Activated T-helper 9 cell treated with anti-CD3 and anti-CD28 coated beads, Interleukin-2, amount 50 U/mL, for 16 hours (primary cell): ENCODE measurements at regions not wholly inside any gene's neighbourhood (a gene's known extent, or its start where the extent isn't known, plus 50 kb on each side); places are given as distances from the start of the nearest gene placed in this dataset.
"Not testable (repeated sequence)": the region's sequence is repeated elsewhere in the genome, so short reads cannot be mapped to it uniquely, and the experiment has no call there.

ENCODE experiments used
- DNase-seq: peaks from one replicate; pipeline ENCODE4 v3.0.0-alpha.2; 2020; ENCODE audit warnings: low read depth

DNA sequence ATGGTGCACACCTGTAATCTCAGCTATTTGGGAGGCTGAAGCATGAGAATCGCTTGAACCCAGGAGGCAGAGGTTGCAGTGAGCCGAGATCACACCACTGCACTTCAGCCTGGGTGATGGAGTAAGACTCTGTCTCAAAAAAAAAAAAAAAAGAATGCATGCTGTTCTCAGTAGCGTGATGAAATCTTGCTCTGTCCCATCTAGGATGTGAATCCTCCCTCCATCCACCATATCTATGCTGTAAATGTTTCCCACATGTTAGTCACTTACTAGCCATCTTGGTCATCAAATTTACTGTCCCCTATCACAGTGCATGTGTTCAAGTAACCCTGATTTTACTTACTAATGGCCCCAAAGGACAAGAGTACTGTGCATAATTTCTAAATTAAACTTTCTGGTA, 315.4 kb upstream of the TBX18 start:
- no peak for DNase-seq

GRCh38 chr6:85078058-85078457, 313.7 kb upstream of the TBX18 start:
- DNase-seq = no peak

DNA sequence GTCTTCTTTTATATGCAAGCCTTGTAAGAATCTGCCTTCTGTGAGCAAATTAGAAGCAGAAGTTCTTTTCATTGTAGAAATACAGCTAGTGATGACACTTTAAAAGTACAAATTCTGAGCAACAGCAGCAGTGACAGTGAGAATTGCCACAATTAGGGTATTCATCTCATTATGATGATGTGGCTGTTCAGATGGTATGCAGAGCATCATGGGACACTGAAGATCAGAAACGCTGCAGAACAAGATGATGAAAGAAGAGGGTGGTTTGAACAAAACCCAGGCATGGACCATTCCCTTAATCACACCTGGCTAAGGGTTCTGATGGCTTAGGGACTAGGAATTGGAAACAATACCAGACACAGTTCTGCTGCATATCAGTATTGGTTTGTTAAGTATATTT, 312.7 kb upstream of the TBX18 start:
- no peak for DNase-seq

DNA sequence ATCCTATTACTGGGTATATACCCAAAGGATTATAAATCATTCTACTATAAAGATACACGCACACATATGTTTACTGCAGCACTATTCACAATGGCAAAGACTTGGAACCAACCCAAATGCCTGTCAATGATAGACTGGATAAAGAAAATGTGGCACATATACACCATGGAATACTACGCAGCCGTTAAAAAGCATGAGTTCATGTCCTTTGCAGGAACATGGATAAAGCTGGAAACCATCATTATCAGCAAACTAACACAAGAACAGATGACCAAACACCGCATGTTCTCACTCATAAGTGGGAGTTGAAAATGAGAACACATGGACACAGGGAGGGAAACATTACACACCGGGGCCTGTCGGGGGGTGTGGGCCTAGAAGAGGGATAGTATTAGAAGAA, 307.4 kb upstream of the TBX18 start:
- DNase-seq = not testable (repeated sequence)

GRCh38 chr6:85069577-85069976, 305.2 kb upstream of the TBX18 start:
- no peak for DNase-seq

DNA sequence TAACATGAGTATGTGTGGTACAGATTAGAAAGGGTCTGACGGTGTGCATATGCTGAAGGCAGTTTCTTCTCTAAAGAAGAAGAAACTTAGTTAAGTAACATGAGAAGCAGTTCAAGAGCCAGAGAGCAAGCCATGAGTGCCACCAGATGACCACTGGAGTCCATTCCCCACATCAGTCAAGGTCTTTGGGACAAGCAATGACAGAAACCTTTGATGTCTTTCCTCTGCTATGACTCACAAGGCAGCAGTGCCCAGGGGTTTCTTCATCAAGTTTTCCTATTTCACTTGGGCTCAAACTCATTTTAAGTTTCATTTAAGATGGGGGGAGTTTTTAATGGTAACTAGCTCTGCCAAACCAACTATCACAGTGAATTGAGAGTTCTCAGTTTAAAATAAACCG, 303.8 kb upstream of the TBX18 start:
- DNase-seq = no peak

DNA sequence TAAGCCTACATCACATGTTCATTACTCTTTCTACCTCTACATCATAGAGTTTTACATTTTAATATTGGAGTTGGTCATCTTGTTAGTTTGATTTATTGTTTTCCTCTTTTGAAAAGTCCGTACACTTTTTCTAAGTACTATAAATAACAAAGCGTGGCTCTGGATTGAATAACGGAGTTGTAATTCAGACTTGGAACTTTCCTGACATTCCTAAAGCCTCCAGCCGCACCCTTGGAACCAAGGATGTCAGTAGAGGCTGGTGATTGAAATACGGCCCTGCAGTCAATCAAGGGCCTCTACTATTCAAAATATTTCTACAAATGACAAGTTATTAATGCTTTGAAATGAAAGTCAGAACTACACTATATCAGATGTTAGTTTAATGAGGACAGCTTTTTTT, 301.9 kb upstream of the TBX18 start:
- no peak for DNase-seq

DNA sequence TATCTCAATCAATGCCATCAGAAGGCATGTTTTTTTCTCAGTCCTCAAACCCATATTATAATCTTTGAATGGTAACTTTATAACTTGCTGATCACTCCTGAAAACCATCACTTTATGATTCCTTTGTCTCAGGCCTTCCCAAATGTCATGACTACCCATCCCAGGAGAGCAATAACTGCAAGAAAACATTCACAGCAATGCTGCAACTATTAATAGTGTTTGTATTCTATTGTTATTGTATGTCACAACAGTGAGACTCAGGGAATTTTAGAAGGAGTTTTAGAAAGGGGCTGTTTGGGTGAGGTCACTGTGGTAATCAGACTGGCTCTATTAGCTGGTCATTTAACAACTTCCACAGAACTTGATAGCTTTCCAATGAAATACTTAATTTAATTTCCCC, 301.4 kb upstream of the TBX18 start:
- DNase-seq = no peak

DNA sequence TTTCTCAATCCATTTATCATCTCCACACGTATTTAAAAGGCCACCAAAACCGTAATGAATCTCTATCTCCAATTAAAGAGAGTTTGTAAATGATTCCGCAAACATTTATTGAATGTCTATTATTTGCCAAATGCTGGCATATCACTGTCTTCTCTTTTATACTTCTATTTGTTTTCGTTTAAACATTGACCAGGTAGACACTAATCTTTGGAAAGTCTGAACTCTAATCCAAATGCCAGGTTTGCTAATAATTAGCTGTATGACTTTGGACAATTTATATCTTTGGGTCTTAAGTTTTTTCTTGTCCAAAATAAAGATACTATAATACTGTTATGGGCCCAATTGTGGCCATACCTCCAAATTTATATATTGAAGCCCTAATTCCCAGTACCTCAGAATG, 299.2 kb upstream of the TBX18 start:
- no peak for DNase-seq

DNA sequence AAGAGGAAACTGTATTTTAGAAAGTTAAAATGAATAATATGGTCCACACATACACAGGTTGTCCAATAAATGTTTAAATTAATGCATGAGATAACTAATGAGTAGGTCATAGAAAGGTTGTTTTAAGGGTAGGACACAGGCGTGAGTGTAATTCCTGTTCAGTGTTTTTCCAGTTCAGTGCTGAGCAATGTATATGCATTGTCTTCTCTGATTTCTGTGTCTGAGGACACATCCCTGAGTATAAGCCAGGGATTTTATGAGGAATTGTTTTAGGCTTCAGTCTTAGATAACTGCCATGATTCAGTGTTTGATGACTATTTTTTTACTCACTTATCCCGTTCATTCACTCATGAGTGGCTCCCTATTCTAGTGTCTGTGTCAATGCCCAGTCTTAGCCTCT, 298.5 kb upstream of the TBX18 start:
- DNase-seq = no peak

GRCh38 chr6:85058806-85059205, 294.4 kb upstream of the TBX18 start:
- no peak for DNase-seq

DNA sequence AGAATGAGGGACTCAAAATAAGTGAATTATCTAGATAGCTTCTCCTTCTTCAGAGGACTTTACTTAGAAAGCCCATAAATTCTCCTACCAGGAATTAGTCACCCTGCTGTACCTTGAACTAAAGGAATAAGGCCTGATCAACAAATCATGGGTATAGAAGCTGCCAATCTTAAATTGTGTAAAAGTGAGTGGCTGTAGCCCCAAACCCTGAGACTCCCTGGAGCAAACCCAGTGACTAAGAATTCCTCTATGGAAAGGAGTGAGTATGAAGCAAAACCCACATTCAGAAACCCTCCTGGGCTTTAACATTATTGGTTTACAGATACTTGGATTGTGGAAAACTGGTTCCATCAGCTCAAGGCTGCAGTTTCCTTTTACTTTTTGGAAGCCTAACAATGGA, 285.8 kb upstream of the TBX18 start:
- no peak for DNase-seq

GRCh38 chr6:85049282-85049681, 284.9 kb upstream of the TBX18 start:
- DNase-seq = no peak

DNA sequence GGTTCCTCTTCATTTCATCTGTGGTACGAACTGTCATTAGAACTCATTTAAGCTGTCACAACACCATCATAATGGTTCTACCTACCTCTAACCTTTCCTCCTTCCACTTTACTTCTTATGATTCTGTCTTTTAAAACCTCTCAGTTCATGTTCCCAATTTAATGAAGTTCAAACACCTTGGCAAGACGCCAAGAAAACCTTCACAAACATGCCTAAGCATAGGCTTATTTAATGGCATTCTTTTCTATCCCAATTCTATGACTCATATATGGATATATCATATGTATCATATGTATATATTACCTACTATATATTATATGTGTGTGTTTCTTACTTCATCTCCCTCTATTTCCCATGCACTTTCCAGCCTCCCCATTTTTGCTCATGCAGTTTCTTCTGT, 283.4 kb upstream of the TBX18 start:
- no peak for DNase-seq

DNA sequence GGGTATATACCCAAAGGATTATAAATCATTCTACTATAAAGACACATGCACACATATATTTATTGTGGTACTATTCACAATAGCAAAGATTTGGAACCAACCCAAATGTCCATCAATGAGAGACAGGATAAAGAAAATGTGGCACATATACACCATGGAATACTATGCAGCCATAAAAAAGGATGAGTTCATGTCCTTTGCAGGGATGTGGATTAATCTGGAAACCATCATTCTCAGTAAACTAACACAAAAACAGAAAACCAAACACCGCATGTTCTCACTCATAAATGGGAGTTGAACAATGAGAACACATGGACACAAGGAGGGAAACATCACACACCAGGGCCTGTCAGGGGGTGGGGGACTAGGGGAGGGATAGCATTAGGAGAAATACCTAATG, 281.4 kb upstream of the TBX18 start:
- DNase-seq = not testable (repeated sequence)

GRCh38 chr6:85044361-85044760, 280.0 kb upstream of the TBX18 start:
- DNase-seq = no peak

DNA sequence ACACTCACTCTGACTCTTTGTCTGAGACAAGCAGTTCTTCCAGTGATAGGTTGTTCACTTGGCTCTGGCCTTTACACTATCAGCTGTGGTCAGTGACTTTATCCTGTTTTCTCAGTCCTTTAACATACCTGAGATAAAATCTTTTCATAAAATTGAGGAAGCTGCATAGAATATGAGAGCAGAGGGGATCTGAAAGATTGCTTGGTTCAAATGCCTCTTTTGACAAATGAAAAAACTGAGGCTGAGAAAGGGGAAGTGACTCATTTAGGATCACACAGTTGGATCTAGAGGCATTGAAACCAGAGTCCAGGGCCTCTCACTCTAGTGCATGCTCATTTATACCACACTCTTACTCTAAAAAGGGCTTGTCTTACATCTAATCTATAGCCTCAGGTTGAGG, 277.0 kb upstream of the TBX18 start:
- DNase-seq = no peak

- DNase-seq = no peak
Measured at GRCh38 chr6:85037221-85037620, 272.8 kb upstream of the TBX18 start.

GRCh38 chr6:85035766-85036165, 271.4 kb upstream of the TBX18 start:
- no peak for DNase-seq

DNA sequence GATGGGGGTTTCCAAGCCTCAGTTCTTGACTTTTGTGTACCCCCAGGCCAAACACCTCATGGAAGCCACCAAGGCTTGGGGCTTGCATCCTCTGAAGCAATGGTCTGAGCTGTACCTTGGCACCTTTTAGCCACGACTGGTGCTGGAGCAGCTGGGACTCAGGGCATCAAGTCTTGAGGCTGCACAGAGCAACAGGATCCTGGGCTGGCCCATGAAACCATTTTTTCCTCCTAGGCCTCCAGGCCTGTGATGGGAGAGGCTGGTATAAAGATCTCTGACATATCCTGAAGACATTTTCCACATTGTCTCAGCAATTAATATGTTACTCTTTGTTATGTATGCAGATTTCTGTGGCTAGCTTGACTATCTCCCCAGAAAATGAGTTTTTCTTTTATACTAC, 269.1 kb upstream of the TBX18 start:
- no peak for DNase-seq

GRCh38 chr6:85026021-85026420, 261.6 kb upstream of the TBX18 start:
- no peak for DNase-seq

- DNase-seq = no peak
Measured at GRCh38 chr6:85023721-85024120, 259.3 kb upstream of the TBX18 start.

GRCh38 chr6:85017352-85017751, 253.0 kb upstream of the TBX18 start:
- no peak for DNase-seq

DNA sequence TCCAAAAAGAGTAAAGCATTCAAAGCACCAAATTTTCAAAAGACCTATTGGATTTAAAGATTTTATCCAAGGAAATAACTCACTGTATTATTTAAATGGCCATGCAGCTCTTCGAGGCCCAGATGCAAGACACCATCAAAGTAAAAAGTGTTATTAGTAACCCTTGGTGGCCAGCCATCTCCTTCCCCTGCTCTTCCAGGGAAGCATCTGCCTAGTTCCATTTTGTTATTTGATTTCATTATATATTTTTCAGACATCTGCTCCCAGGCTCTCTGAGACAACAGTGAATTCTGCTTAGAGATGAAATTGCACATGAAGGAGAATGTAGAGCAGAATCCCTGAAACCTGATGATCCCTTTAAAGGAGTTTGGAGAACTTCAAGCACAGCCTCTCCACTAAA, 252.3 kb upstream of the TBX18 start:
- DNase-seq = no peak

DNA sequence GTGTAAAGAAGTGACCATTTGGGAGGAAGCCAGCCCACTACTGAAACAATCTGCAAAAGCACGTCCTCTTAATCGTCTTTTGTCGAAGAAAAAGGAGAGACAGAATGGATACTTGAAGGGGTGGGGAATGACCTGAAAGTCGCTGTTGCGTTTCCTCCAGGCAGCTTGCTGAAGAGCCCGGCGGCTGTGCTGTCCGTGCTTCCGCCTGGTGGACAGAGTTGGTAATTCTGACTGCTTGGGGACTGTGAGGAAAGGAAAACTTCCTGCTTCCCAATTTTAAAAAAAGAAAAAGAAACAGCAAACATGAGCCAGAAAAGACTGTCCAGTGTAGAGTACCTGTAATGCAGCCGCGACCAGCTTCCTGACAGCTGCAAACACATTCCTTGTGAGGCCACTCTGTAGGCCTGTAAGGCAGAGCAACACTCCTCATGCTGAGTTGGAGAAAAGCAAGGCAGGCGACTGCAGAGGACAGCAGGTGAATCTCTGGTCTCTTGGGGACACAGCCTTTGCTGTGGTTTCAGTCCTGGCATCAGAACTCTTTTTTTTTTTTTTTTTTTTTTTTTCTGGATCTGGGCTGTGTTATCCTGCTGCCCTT, 251.1 kb upstream of the TBX18 start:
- DNase-seq = no peak
